ENCODE measurements at regions not wholly inside any gene's neighbourhood (a gene's known extent, or its start where the extent isn't known, plus 50 kb on each side); places are given as distances from the start of the nearest gene placed in this dataset.

DNA sequence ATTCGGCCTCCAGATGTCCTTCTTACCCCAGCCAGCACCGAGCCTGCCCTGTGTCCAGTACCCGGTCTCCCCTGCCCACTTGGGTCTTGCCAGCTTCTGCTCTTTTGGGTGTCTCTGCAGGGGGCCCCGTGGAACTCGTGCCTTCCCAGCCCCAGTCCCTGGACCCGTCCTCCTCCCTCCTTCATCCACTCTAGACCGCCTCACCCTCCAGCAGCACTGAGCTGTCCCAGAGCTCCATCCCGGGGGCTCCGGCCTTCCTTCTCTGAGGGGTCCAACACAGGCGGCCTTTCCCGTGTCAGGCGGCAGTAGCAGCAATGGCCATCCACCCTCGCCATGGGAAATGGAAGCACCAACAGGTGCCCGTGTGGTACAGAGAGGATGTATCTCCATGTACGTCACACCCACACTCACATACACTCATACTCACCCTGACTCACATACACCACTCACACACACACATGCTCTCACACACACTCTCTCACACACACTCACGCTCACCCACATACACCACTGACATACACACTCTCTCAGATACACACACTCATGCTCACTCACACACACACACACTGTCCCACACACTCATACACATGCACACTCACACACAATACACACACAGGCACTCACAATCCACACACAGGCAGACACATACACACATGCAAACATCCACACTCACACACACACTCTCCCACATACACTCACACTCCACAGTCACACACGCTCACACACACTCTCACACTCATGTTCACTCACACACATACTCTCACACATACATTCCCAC is 827.5 kb upstream of the SALL3 start:
- no peak for DNase-seq (ENCODE audit: low spot score)

DNA sequence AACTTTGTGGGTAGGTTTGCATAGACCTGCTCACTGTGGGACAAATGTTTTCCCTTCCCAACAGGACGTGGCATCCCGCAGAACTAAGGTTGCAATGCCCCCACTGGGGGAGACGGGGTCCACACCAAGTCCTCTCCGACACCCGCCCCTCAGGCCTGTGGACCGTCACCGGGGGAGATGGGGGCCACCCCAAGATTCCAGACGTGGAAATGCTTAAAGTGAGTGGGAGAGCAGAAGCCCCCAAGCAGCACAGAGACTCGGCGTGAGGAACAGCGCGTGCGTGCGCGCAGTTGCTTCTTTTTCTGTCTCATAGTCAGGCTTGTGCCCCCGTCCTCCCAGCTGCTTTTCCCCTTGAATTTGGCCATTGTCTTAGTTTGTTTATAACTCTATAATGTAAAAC is 826.3 kb upstream of the SALL3 start:
- no peak for DNase-seq (ENCODE audit: low spot score)

DNA sequence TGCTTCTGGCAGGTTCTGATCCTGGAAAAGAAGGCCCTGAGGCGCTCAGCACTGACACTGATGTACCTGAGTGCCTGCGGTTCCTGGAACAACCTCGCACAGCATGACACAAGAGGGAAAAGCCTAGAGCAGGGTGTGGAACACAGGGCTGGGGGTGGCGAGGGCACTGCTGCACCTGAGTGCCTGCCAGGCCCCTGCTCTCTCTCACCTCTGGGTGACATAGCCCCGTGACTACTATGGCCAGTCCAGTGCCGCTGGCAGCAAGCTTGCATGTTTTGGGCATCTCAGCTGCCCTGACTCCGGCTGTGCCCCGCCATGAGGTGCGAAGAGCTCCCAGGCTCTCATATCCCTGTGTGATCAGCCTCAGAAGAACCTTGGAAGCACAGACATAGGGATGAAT is 825.2 kb upstream of the SALL3 start:
- no peak for DNase-seq (ENCODE audit: low spot score)

DNA sequence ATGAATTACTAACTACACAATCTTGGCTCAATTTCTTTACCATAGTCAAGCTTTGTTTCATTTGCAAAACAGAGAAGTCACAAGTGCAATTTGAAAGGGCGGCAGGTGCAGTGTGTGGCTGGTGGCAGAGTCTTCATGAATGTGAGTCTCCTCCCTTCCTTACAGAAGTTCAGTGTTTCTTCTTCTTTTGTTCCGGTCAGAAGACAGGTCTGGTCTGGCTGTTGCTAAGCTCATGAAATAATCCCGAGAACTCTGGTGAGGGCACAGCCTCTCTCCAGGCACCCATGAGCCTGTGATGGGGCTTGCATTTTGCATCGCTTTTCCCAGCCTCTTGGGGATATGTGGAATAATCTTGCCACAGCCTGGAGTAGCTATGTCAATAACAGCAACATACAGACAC is 824.8 kb upstream of the SALL3 start:
- DNase-seq (ENCODE audit: low spot score), result no peak

DNA sequence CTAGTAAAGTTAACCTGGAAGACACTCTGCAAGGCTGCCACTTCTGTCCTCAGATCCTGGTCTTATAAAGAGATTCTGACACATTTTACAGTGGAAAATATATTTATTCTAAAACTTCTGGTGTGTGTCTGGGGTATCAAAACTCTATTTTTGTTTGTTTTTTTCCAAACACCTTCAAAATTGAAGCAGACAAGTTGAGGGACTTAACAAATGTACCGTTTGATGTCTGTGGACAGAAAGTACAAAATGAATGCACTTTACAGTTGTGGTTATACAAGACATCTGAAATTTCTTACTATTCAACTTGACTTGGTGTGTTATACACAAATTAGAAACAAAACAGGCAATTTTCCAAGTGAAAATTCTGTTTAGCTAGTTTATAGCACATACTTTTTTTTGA is 823.2 kb upstream of the SALL3 start:
- DNase-seq (ENCODE audit: low spot score), result no peak

DNA sequence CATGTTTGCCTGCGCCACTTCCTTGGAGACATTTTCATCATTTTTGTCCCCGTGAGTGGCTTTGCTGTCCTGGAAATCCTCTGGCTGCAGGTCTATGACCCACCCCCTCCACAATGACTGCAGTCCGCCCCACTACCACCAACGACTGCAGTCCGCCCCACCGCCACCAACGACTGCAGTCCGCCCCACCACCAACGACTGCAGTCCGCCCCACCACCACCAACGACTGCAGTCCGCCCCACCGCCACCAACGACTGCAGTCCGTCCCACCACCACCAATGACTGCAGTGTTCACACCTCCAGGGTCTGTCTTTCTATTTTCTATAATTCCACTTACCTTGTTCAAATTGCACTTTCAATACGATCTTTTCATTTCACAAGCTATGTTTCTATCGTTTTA is 820.7 kb upstream of the SALL3 start:
- no peak for DNase-seq (ENCODE audit: low spot score)

DNA sequence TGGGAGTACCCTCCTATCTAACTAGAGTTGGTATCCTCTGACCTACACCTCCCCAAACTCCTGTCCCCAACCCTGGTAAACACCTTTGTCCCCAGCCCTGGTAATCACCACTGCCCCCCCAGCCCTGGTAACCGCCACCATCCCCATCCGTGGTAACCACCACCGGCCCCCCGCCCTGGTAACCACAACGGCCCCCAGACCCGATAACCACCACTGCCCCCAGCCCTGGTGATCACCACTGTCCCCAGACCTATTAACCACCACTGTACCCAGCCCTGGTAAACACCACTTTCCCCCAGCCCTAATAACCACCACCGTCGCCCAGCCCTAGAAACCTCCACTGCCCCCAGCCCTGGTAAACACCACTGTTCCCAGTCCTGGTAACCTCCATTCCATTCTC is 820.2 kb upstream of the SALL3 start:
- no peak for DNase-seq (ENCODE audit: low spot score)

DNA sequence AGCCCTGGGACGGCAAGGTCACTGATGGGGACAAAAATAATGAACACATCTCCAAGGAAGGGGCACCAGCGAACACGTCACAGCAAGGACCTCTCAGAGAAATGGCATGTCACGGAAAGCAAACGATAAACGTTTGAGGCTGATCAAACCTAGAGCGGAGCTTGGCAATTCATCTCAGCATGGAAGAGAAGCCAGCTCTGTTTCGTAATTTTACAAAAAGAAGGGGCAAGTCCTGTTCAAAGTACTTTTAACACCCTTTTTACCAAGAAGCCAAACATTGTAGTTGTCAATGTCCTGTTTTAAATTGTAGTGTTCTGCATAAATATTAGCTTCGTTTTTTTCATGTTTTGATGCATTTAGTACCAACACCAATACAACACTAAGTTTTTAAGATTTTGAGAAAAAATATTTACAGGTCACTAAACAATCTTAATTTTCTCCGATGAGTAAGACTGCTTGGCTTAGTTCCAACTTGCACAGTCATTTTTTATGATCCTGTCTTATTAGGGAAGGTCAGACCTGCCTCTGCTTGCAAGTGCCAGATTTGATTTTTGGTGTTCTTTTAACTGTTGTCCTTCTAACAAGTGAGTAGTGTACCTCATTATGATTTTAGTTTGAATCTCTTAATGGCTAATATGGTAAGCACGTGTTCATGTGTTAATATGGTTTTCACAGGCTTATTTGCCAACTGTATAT is 818.5 kb upstream of the SALL3 start:
- DNase-seq (ENCODE audit: low spot score), result no peak

DNA sequence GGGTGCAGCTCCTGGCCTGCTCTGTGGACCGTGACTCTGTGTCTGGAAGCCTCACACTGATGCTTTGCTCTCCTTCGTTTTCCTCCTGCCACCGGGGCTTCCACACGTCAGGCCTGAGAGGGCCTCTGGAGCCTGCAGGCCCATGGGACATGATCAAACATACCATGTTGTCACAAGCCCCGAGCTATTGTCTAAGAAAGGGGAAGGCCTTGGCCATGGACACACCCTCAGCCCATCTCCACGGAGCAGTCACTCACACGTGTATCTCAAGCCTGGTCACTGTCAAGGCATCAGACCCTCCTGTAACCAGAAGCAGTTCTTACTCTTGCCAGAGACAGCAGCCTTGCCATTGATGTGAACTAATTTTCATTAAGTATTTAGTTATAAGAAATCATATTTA is 814.1 kb upstream of the SALL3 start:
- no peak for DNase-seq (ENCODE audit: low spot score)

DNA sequence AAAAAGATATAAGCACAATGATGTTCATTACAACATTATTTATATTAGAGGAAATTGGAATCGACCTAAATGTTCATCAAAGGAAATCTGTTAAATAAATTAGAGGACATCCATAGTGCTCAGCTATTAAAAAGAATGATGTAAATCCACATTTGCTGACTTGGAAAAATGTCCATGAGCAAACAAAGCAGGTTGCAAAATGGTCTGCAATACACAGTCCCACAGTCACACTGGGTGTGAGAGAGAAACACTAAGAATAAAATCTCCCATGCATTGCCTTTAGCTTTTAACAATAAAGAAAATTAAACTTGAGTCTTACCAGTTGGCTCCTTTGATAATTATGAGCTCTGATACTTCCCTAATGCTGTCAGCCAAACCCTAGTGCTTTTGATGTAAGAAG is 811.1 kb upstream of the SALL3 start:
- DNase-seq (ENCODE audit: low spot score), result no peak

DNA sequence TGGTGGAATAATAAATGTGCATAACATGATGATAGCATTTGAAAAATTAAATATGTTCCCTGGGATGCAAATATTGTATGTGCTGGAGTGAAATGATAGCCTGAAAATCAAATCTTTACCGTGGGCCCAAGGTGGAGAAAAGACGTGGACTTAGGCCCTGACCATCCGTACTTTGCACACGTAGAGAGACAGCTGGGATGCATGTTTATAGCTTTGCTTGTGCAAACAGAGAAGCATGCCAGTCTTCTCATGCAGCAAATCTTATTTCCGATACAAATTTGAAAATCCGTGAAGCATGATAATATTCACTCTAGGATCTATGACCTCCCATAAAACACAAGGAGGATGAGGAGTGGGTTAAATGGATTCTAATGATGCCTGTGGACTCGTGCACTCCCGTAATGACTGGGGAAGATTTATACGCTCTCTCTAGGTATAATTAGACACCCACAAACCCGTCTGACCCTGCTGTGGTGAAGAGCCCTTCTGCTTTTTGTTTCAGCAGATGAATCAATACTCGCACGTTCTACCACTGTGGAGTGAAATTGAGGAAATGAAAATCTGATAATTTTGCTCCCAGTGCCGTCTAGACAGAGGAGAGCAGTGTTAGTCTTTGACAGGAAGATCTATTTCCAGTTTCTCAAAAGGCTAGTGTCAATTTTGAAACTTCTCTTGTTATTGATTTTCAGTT is 810.3 kb upstream of the SALL3 start:
- no peak for DNase-seq (ENCODE audit: low spot score)

DNA sequence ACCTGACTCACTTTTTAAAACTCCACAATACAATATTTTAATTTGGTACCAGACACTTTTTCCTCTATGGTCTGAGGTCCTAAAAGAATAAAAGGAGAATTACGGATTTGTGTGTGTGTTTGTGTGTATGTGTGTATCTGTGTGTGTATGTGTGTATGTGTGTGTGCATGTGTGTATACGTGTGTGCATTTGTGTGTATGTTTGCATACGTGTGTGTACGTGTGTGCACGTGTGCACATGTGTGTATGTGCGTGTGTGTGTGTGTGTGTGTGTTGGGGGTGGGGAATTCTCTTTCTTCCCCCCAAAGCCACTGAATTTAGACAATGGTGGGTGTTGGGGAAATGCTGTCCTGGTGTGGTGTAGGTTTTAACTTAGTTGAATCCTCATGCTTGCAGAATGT is 807.7 kb upstream of the SALL3 start:
- no peak for DNase-seq (ENCODE audit: low spot score)

DNA sequence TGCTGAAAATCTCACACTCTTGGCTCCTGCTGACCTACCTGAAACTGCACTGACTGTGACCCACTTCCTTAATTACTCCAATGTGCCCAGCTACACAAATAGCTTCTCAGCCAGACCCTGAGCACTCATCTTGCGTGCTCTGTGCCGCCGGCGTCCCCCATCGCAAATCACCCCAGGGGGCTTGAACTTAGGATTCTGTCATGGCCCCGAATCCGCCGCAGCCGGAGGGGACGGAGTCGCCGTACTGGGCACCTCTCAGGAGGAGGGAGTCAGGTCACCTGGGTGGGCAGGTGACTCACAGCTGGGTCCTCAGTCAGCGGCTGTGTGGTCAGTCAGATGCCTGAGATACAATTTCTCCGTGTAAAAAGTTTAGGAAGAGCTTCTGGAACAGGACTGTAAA is 804.9 kb upstream of the SALL3 start:
- no peak for DNase-seq (ENCODE audit: low spot score)

DNA sequence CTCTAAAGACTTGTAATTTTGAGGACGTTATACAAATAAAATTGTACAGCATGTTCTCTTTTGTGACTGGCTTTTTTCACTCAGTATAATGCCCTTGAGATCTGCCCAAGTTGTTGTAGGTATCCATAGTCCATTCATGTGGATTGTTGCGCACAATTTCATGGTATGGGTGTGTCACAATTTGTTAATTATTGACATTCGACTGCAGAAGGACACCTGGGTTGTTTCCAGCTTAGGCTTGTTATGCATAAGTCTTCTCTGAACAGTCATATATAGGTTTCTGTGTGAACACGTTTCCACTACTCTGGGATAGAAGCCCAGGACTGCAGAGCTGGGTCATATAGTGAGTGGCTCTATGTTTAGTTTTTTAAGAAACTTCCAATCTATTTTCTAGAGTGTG is 800.8 kb upstream of the SALL3 start:
- no peak for DNase-seq (ENCODE audit: low spot score)

DNA sequence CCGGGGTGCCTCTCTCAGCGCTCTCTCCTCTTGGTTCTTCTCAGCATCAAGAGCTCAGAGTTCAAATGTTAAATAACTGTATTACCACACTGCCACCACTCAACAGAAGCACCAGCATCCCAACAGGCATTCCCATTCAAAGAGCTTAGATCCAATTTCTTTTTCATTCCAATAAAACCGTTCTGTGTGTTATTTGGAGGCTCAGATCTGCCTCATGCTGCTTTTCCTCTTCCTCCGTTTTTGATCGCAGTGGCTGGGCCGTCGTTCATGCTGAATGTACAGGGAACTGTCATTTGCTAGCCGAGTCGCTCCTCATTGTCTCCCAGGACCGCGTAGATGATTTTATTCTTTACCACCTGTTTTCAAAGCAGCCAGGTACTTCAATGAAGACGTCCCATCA is 798.9 kb upstream of the SALL3 start:
- no peak for DNase-seq (ENCODE audit: low spot score)

DNA sequence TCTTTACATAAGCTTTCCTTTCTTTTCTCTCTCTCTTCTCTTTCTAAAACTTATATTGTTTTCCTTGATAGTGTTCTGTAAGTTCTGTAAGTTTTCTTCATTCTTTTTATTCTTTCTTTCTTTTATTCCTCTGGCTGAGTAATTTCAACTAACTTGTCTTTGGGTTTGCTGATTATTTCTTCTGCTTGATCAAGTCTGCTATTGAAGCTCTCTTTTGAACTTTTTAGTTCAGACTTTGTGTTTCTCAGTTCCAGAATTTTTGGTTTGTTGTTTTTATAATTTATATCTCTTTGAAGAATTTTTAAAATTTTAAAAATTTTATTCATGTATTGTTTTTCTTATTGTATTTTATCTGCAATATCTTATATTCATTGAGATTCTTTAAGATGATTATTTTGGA is 795.8 kb upstream of the SALL3 start:
- no peak for DNase-seq (ENCODE audit: low spot score)

DNA sequence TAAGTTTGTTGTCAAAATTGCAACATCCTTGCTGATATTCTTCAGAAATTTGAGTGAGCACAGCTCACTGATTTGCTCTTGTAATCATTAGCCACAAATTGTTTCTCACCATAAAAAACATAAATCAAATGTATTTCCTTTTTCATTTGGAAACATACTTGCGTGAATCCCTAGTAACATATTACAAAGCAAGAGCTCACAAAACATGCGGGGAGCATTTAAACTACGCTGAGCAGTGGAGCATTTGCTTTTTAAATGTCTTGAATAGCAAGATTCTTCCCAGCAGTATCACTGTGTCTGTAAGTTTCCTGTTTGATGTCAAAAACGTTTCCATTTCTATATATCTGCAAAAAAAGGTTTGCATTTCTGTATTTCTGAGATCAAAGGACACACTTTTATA is 788.3 kb upstream of the SALL3 start:
- no peak for DNase-seq (ENCODE audit: low spot score)

DNA sequence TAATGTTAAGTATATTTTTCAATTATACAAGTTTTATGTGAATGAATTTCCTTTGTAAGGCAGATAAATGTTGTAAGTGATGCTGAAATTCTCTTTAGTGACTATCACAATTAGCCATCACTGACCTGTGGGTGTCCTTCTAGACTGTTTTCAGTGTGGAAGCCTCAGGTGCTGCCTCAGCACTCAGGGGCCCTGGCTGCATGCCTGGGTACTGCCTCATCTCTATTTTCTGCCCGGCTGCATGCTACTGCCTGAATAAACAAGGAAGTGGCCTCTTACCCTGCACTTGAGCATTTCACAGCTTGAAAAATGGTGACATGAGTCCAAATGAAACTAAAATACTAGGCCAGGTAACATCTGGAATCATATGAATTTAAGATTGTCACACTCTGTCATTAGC is 787.6 kb upstream of the SALL3 start:
- DNase-seq (ENCODE audit: low spot score), result no peak

DNA sequence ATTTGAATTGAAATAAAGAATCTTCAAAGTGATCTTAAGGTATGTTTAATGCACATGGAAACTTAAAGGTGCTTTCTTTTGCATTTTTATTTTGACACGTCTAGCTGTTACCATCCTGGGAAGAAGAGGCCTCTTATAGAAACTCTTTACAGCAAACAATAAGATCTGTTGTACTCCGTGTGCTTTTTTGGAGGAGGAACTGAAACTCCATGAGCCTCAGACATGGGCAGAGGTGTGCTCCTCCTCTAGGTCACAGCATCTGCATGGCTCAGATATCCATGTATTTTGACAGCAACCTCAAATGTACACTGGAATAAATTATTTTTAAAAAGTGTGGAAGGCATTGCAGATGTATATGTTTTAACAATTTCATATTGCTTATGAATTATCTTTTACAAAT is 783.3 kb upstream of the SALL3 start:
- DNase-seq (ENCODE audit: low spot score), result no peak

DNA sequence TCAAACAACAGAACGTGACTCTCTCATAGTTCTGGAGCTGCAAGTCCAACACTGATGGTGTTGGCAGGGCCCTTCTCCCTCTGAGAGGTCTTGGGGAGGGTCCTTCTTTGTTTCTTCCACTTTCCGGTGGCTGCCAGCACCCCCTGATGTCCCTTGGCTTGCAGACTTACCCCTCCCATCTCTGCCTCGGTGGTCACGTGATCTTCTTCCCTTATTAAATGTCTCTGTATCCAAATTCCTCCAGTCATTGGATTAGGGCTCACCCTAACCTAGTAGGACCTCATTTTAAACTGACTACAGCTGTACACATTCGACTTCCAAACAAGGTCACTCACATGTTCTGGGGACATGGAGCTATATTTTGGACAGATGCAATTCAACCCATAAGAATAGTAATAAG is 780.6 kb upstream of the SALL3 start:
- no peak for DNase-seq (ENCODE audit: low spot score)

DNA sequence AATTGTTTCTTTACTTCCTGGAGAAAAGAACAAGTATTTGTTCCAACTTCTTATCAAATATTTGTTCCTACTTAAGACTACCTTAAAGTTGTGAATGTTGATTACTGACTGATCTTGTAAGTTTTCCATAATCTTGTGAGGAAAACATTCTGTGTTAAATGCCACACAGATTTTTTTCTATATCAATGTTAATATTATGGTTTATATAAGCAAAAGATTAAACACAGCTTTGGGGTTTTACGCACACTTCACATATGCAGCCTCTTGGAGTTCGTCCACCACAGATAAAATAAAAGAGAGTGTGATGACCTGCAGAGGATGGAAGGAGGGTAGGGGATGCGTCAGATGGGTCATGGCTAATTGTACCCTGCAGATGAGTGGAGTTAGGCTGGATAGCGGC is 780.0 kb upstream of the SALL3 start:
- no peak for DNase-seq (ENCODE audit: low spot score)

DNA sequence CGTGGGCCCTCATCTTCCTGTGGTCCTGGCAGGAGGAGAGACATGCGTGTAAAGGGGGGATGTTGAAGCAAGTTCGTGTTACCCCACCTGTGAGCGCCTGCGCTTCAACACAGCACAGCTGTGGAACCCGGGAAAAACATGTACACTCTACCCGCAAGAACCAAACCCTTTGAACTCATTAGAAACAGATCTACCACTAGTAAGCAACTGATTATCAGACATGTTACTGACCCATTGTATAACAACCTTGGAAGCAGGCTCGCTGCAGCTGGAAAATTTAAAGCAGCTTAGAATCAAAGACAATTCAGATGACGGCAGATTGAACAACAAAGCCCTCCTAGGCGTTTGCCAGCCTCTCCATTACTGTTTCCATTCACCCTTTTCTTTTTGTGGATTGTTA is 771.7 kb upstream of the SALL3 start:
- no peak for DNase-seq (ENCODE audit: low spot score)

DNA sequence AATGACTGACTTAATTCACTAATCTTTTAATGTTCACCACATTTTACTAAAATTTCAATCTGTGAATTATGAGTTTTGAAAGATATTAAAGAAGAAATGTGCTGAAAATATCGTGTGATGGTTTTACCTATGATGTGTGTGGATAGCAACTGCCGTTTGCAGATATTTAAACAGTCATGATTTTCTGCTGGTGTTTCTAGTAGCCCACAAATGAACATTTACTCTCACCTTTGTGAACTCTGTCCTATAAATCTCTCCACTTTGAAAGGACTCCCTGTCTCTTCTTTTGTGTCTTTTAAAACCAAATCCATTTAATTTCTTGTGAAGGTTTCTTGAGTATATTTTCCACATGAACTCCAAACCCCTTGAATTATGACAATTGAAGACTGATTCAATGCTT is 771.2 kb upstream of the SALL3 start:
- DNase-seq (ENCODE audit: low spot score), result no peak

Data from D341Med (cell line).